ENCODE measurements at regions not wholly inside any gene's neighbourhood (a gene's known extent, or its start where the extent isn't known, plus 50 kb on each side); places are given as distances from the start of the nearest gene placed in this dataset.

GRCh38 chr9:91082731-91083130 is 279.0 kb downstream of the AUH start:
- no peaks in the 10 kb centered on the region for H3K27me3 ChIP-seq
- no peak for TF ChIP-seq CTCF (IDR thresholded peaks at IDR 0.05)
- no peaks in the 10 kb centered on the region for H3K9me3 ChIP-seq
- intact Hi-C loops (cut with DNase I), result no loop called here
- no peaks in the 10 kb centered on the region for H3K36me3 ChIP-seq
- no peaks in the 10 kb centered on the region for H3K4me1 ChIP-seq
- DNase-seq, result no peak
- H3K9ac ChIP-seq (ENCODE audit: low read depth in 2 of 2, low read length in 2 of 2), result no peak overlapping the region
- no peak overlapping the region for H3K4me3 ChIP-seq
- H3K27ac ChIP-seq, result no peak overlapping the region

DNA sequence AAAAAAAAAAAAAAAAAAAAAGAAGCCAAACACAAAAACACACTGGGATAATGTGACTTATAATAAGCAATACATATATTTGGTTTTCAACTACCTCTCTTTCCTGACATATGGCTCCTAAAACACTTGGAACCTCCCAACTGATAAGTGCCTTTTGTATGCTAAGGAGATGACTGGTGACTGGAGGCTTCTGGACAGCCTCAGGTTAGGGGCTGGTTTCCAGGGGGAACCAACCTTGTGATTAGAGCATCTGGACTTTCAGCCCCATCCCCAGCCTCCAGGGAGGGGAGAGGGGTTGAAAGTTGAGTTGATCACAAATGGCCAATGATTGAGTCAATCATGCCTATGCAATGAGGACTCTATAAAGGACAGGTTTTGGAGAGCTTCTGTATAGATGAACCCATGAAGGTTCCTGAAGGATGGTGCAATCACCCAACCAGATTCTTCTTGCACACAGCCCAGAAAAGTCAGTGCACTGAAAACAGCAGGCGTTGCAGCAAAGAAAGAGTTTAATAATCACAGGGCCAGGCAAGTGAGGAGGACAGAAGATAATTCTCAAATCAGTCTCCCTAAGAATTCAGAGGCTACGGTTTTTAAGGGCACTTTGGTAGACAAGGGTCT is 276.7 kb downstream of the AUH start:
- intact Hi-C loops (cut with DNase I), result no loop called here
- Histone ChIP-seq H3K36me3 (no peaks in the 10 kb centered on the region), H3K4me3 (no peak overlapping the region), H3K4me1 (no peaks in the 10 kb centered on the region), H3K9me3 (no peaks in the 10 kb centered on the region), H3K27me3 (no peaks in the 10 kb centered on the region), H3K9ac (ENCODE audit: low read depth in 2 of 2, low read length in 2 of 2) (no peak overlapping the region), H3K27ac (no peak overlapping the region)
- TF ChIP-seq CTCF (IDR thresholded peaks at IDR 0.05), result no peak
- no peak for DNase-seq

DNA sequence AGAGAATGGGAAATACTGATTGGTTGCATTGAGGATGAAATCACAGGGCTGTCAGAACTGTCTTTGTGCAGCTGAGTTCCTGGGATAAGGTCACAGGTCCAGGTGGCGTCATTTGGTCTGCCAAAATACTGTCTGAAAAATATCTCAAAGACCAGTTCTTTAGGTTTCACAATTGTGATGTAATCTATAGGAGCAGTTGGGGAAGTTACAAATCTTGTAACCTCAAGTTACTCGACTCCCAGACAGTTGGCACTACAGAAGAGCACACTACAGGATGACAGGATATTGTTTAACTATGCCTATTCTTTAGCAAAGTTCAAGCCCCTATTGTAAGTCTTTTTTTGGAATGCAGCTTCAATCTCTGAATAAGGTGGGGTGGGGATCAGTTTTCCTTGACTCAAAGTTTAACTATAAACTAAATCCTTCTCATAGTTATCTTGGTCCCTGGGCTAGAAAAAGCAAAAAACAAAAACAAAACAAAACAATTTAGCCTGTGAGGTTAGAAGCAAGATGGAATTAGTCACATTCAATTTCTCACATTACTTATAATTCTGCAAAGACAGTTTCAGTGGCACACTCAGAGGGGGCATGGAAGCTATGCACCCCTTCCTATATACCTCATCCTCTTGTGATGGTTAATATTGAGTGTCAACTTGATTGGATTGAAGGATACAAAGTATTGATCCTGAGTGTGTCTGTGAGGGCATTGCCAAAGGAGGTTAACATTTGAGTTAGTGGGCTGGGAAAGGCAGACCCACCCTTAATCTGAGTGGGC is 276.0 kb downstream of the AUH start:
- intact Hi-C loops (cut with DNase I), result loop anchor here (2.0 kb wide), 1 partner anchor 343 kb away; no protein-coding TSS in a partner anchor
- TF ChIP-seq CTCF (IDR thresholded peaks at IDR 0.05), result no peak
- Histone ChIP-seq H3K9ac (ENCODE audit: low read depth in 2 of 2, low read length in 2 of 2) (no peak overlapping the region), H3K4me1 (no peaks in the 10 kb centered on the region), H3K9me3 (no peaks in the 10 kb centered on the region), H3K4me3 (no peak overlapping the region), H3K27me3 (no peaks in the 10 kb centered on the region), H3K27ac (no peak overlapping the region), H3K36me3 (no peaks in the 10 kb centered on the region)
- no peak for DNase-seq

DNA sequence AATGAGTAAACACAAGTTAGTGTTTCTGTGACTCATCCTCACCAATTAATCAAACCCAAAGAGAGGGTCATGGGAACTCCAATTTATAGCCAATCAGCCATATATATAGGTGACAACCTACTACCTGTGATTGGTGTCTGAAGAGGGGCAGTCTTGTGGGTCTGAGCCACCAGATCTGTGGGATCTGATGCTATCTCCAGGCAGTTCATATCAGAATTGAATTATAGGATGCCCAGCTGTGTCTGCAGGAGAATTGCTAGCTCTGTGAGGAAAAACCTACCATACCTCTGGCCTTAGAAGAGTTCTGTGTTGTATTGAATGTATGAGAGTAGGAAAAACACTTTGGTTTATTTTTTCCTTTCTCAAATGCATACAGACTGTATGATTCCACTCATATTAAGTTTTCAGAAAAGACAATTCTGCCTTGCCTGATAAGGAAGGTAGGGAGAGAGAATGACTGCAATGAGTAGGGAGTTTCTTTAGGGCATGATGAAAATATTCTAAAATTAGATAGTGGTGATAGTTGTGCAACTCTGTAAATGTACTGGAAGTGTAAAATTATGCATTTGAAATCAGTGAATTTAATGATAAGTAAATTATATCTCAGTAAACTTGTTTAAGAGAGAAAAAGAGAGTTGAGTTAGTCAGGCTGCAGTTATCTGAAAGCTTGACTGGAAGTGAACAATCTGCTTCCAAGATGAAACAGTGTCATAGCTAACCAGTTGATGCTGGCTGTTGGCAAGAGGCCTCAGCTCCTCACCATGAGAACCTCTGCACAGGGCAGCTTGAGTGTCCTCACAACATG is 274.9 kb downstream of the AUH start:
- DNase-seq, result no peak
- TF ChIP-seq CTCF (IDR thresholded peaks at IDR 0.05), result no peak
- H3K27ac ChIP-seq, result no peak overlapping the region
- H3K9ac ChIP-seq (ENCODE audit: low read depth in 2 of 2, low read length in 2 of 2), result no peak overlapping the region
- H3K9me3 ChIP-seq, result no peaks in the 10 kb centered on the region
- H3K27me3 ChIP-seq, result no peaks in the 10 kb centered on the region
- no peak overlapping the region for H3K4me3 ChIP-seq
- no peaks in the 10 kb centered on the region for H3K4me1 ChIP-seq
- no peaks in the 10 kb centered on the region for H3K36me3 ChIP-seq
- intact Hi-C loops (cut with DNase I), result loop anchor here (2.0 kb wide), 1 partner anchor 342 kb away; no protein-coding TSS in a partner anchor

DNA sequence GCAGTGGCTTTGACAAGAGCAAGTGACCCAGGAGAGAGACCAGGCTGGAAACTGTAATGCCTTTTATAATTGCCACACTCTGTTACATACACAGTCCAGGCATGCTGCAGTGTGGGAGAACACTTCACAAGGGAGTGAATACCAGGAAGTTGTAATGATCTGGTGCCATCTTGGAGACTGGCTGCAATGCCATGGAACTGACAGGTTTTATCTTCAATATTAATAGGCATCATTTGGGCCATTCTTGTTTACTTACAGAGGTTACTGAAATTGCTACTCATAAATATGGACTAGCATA is 274.3 kb downstream of the AUH start:
- no peak for TF ChIP-seq CTCF (IDR thresholded peaks at IDR 0.05)
- no peak for DNase-seq
- H3K9me3 ChIP-seq, result no peaks in the 10 kb centered on the region
- H3K27ac ChIP-seq, result no peak overlapping the region
- no peak overlapping the region for H3K4me3 ChIP-seq
- no peak overlapping the region for H3K9ac ChIP-seq (ENCODE audit: low read depth in 2 of 2, low read length in 2 of 2)
- no peaks in the 10 kb centered on the region for H3K36me3 ChIP-seq
- intact Hi-C loops (cut with DNase I), result loop anchor here (2.0 kb wide), 1 partner anchor 341 kb away; no protein-coding TSS in a partner anchor
- H3K27me3 ChIP-seq, result no peaks in the 10 kb centered on the region
- H3K4me1 ChIP-seq, result no peaks in the 10 kb centered on the region

Measured in colonic mucosa (tissue), 4 donors.